OCI-LY7 (cell line): ENCODE measurements at regions not wholly inside any gene's neighbourhood (a gene's known extent, or its start where the extent isn't known, plus 50 kb on each side); places are given as distances from the start of the nearest gene placed in this dataset.

ENCODE experiments used
- BruUV-seq: library from RNA; stranded (reverse); fragments of 400-500 nt; replicated peaks from 2 replicates; lab custom pipeline; 2021; lab: Mats Ljungman, UMichigan
- CTCF ChIA-PET: fragments of 300-600 bp; sonication (Branson Sonifier 250); formaldehyde crosslinking; loops from one replicate; lab custom pipeline; 2022; ENCODE audit warnings: antibody characterized with exemption; ENCODE audit not compliant: unreplicated experiment; lab: Charles Lee
- POLR2A ChIA-PET: fragments of 300-600 bp; sonication (Branson Sonifier 250); formaldehyde crosslinking; loops from one replicate; lab custom pipeline; 2022; ENCODE audit warnings: antibody characterized with exemption; lab: Charles Lee
- DNase-seq: peaks from one replicate; pipeline ENCODE4 v3.0.0-alpha.2; 2015; ENCODE audit warnings: low spot score
- H2AFZ ChIP-seq: fragments of 200-600 bp; sonication (generic), shearing (Covaris generic); 2 replicates; pipeline ENCODE4 v1.6.1; 2014; ENCODE audit warnings: mild to moderate bottlenecking, antibody characterized with exemption, low read length, moderate library complexity
- H3K27ac ChIP-seq: fragments of 200-600 bp; sonication (generic); 2 replicates; pipeline ENCODE4 v1.5.1; 2014; ENCODE audit warnings: mixed run types, low read depth, mild to moderate bottlenecking, moderate library complexity, low read length, inconsistent platforms; ENCODE audit not compliant: poor library complexity, severe bottlenecking
- H3K36me3 ChIP-seq: fragments of 200-600 bp; sonication (generic); 2 replicates; pipeline ENCODE4 v1.6.1; 2014; ENCODE audit warnings: mild to moderate bottlenecking, antibody characterized with exemption, low read length, moderate library complexity, mixed read lengths; ENCODE audit not compliant: insufficient read depth
- H3K4me1 ChIP-seq: fragments of 200-600 bp; sonication (generic); 2 replicates; pipeline ENCODE4 v1.5.1; 2014; ENCODE audit warnings: mild to moderate bottlenecking, low read length; ENCODE audit not compliant: insufficient read depth, poor library complexity, severe bottlenecking
- H3K4me2 ChIP-seq: fragments of 200-600 bp; sonication (generic); 2 replicates; pipeline ENCODE4 v1.6.1; 2014; ENCODE audit warnings: mild to moderate bottlenecking, low read length
- H3K4me3 ChIP-seq: fragments of 200-600 bp; sonication (generic); 2 replicates; pipeline ENCODE4 v1.5.1; 2014; ENCODE audit warnings: mild to moderate bottlenecking, low read depth, low read length; ENCODE audit not compliant: poor library complexity, severe bottlenecking
- H3K79me2 ChIP-seq: fragments of 200-600 bp; sonication (generic); 2 replicates; pipeline ENCODE4 v1.6.1; 2016; ENCODE audit warnings: low read depth, mild to moderate bottlenecking, low read length, moderate library complexity, mixed read lengths; ENCODE audit not compliant: insufficient read depth
- H3K9me2 ChIP-seq: fragments of 200-600 bp; sonication (generic); 2 replicates; pipeline ENCODE4 v1.6.1; 2016; ENCODE audit warnings: mild to moderate bottlenecking, low read length, mixed read lengths; ENCODE audit not compliant: insufficient read depth
- H3K9me3 ChIP-seq: fragments of 200-600 bp; sonication (generic); 2 replicates; pipeline ENCODE4 v1.6.1; 2014; ENCODE audit warnings: mild to moderate bottlenecking, mixed run types, low read length, mixed read lengths
- H4K20me1 ChIP-seq: fragments of 200-600 bp; sonication (generic); 2 replicates; pipeline ENCODE4 v1.6.1; 2014; ENCODE audit warnings: mild to moderate bottlenecking, antibody characterized with exemption, low read length, moderate library complexity, mixed read lengths; ENCODE audit not compliant: insufficient read depth
- EZH2phosphoT487 ChIP-seq: fragments of 200-600 bp; sonication (generic); IDR thresholded peaks from 2 replicates; pipeline ENCODE4 v1.6.1; 2018; ENCODE audit warnings: low read depth, borderline replicate concordance, mild to moderate bottlenecking, mixed run types, antibody characterized with exemption, low read length, moderate library complexity, mixed read lengths
- intact Hi-C: fragments of 100-400 bp; cut with micrococcal nuclease; formaldehyde crosslinking; loops from one replicate; pipeline ENCODE4 v1.10.0; 2022; ENCODE audit not compliant: unreplicated experiment
- TF ChIP-seq, protein P1 (sequence below): fragments of 200-600 bp; sonication (generic); conservative IDR thresholded peaks from 2 replicates; pipeline ENCODE4 v1.5.1; 2014; ENCODE audit warnings: mild to moderate bottlenecking, antibody characterized with exemption, low read length, moderate library complexity, mixed read lengths

GRCh38 chr2:226564667-226565066 lies 235.0 kb downstream of the IRS1 start:
- BruUV-seq = no TSS peak
- intact Hi-C loops = no loop called here
- DNase-seq = no peak
- Histone ChIP-seq H3K4me2 (no peak overlapping the region), H4K20me1 (no peaks in the 10 kb centered on the region), H3K9me2 (no peaks in the 10 kb centered on the region), H3K9me3 (no peaks in the 10 kb centered on the region), H2AFZ (no peak overlapping the region), H3K27ac (no peak overlapping the region), H3K4me1 (no peaks in the 10 kb centered on the region), H3K4me3 (no peak overlapping the region), H3K36me3 (no peaks in the 10 kb centered on the region), H3K79me2 (no peaks in the 10 kb centered on the region)
- CTCF ChIA-PET = no interaction called here
- POLR2A ChIA-PET = no interaction called here
- TF ChIP-seq EZH2phosphoT487 = no peak
- TF ChIP-seq, protein P1, sequence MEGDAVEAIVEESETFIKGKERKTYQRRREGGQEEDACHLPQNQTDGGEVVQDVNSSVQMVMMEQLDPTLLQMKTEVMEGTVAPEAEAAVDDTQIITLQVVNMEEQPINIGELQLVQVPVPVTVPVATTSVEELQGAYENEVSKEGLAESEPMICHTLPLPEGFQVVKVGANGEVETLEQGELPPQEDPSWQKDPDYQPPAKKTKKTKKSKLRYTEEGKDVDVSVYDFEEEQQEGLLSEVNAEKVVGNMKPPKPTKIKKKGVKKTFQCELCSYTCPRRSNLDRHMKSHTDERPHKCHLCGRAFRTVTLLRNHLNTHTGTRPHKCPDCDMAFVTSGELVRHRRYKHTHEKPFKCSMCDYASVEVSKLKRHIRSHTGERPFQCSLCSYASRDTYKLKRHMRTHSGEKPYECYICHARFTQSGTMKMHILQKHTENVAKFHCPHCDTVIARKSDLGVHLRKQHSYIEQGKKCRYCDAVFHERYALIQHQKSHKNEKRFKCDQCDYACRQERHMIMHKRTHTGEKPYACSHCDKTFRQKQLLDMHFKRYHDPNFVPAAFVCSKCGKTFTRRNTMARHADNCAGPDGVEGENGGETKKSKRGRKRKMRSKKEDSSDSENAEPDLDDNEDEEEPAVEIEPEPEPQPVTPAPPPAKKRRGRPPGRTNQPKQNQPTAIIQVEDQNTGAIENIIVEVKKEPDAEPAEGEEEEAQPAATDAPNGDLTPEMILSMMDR = no peak

DNA sequence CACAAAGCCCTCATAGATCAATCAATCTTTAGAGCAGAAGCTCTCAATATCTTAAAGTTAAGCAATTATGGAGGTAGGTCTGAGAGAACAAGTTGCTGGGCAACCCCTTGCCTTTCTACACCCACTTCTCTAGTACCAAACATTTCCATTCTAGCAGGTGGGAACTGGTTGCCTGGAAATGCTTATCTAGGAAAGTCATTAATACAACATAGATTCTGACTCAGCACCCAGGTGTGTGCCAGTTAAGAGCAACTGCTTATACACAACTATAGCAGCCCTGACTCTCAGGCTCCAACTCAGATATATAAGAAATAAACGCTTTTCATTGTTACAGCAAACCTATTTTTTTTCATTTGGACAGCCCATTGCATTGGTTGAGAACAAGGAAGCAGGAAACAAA lies 237.7 kb downstream of the IRS1 start:
- BruUV-seq = no TSS peak
- intact Hi-C loops = no loop called here
- Histone ChIP-seq H2AFZ (no peak overlapping the region), H3K4me2 (no peak overlapping the region), H3K4me1 (no peaks in the 10 kb centered on the region), H3K9me2 (no peaks in the 10 kb centered on the region), H3K79me2 (no peaks in the 10 kb centered on the region), H3K36me3 (no peaks in the 10 kb centered on the region), H3K4me3 (no peak overlapping the region), H4K20me1 (no peaks in the 10 kb centered on the region), H3K9me3 (no peaks in the 10 kb centered on the region), H3K27ac (no peak overlapping the region)
- TF ChIP-seq, protein P1 = no peak
- no peak for TF ChIP-seq EZH2phosphoT487
- ChIA-PET CTCF (no interaction called here), POLR2A (interaction anchor here (1.0 kb wide), 1 partner anchor 86 kb away, joined by 4 read pairs; no protein-coding TSS in a partner anchor)
- no peak for DNase-seq

- DNase-seq = no peak
- Histone ChIP-seq H3K9me2 (no peaks in the 10 kb centered on the region), H4K20me1 (no peaks in the 10 kb centered on the region), H3K4me3 (no peak overlapping the region), H3K27ac (no peak overlapping the region), H3K79me2 (no peaks in the 10 kb centered on the region), H3K4me2 (no peak overlapping the region), H3K9me3 (no peaks in the 10 kb centered on the region), H3K36me3 (no peaks in the 10 kb centered on the region), H3K4me1 (no peaks in the 10 kb centered on the region), H2AFZ (no peak overlapping the region)
- intact Hi-C loops = no loop called here
- no peak for TF ChIP-seq EZH2phosphoT487
- TF ChIP-seq, protein P1 = no peak
- CTCF ChIA-PET = no interaction called here
- BruUV-seq = no TSS peak
- POLR2A ChIA-PET = interaction anchor here (0.6 kb wide), 1 partner anchor 14 kb away, joined by 3 read pairs; no protein-coding TSS in a partner anchor
Observed at GRCh38 chr2:226560325-226560724, 239.3 kb downstream of the IRS1 start.
